HG03442 (cell line): ENCODE measurements at regions not wholly inside any gene's neighbourhood (a gene's known extent, or its start where the extent isn't known, plus 50 kb on each side); places are given as distances from the start of the nearest gene placed in this dataset.

ENCODE experiments used
- ATAC-seq: cut with Tn5 transposase; IDR thresholded peaks from one replicate; pipeline ENCODE4 v1.9.1; 2021; ENCODE audit warnings: mild to moderate bottlenecking, moderate library complexity; ENCODE audit not compliant: unreplicated experiment

DNA sequence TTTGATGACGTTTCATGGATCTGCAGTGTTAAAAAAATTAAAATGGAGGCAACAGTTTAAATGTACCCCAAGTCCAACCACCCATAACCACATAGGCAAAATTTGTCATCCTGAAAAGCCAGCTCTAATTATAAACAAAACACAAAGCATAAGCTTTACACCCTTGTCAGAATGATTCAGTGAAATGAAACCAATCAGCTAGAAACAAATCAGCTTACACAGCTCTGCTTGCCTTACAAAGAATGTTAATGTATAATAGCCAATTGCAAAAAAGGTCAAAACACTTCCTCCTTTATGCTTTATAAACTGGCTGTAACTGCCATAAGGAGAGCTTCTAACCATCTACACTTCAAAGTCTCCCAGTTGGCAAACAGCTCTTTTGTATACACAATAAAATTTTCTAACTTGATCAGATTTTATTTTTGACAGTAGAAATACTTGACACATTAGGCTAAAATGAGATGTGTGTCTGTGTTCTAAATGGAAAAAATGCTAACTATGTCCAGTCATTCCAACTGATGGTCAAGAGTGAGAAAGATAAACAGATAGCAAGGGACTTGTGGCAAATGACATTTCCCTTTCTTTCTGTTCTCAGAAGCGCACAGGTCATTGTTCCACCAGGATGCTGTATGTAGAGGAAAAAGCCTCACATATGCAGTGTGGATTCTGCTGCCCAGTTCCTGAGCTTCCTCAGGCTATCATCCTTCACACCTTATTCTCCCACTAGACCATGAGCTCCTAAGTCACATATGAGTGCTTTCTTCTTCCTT is 344.3 kb upstream of the ID4 start:
- ATAC-seq, result no peak

DNA sequence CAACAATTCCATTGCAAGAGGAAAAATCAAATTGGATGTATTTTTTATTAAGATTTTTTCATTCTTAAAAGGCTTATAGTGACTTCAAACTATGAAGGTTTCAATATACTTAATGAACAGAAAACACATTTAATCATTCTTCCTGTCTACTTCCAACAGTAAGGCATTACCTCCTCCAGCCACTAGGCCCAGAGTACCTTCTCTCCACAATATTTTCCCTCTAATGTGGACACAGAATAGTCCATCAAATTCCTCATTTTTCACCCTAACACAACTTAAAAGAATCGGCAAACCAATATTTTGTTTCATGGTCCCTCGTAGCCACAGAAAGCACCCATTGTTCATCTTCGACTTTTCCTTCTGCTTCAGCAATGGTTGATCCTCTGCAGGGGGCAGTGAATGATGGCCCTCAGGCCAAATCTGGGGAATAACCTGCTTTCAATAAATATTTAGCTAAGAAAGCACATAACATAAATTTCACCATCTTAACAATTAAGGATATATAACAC is 335.4 kb upstream of the ID4 start:
- ATAC-seq, result no peak

DNA sequence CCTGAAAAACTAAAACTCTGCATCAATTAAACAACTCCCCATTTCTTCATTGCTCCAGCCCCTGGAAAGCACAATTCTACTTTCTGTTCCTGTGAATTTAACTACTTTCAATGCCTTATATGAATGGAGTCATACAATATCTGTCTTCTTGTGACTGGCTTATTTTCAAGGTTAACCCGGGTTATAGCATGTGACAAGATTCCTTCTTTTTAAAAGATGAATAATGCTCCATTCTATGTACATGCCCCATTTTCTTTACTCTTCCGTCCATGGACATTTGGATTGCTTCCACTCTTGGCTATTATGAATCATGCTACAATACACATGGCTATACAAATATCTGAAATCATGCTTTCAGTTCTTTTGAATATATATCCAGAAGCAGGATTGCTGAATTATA is 334.9 kb upstream of the ID4 start:
- ATAC-seq, result no peak

DNA sequence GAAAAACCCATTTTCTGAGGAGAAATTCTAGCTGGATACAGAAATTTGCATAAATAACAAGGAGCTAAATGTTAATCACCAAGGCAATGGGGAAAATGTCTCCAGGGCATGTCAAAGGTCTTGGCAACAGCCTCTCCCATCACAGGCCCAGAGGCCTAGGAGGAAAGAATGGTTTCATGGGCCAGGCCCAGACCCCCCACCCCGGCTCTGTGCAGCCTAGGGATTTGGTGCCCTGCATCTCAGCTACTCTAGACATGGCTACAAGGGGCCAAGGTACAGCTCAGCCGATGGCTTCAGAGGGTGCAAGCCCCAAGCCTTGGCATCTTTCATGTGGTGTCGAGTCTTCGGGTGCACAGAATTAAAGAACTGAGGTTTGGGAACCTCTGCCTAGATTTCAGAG is 321.2 kb upstream of the ID4 start:
- no peak for ATAC-seq

DNA sequence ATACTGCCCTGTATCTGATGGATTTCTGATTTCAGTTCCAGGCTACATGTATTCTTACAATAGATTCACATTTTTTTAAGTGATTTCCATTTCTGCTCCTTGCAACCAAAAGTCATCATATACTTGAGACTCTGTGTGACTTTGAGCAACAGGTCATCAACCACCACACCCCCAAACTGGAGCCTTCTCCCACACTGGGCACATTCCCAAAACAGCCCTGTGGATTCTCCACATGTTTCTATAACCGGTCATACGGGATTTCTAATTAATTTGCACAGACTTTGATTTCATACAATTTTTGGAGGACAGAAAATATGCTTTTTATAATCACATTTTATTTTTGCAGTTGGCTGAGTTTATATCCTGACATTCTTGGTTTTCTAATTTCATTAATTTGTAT is 317.2 kb upstream of the ID4 start:
- no peak for ATAC-seq

DNA sequence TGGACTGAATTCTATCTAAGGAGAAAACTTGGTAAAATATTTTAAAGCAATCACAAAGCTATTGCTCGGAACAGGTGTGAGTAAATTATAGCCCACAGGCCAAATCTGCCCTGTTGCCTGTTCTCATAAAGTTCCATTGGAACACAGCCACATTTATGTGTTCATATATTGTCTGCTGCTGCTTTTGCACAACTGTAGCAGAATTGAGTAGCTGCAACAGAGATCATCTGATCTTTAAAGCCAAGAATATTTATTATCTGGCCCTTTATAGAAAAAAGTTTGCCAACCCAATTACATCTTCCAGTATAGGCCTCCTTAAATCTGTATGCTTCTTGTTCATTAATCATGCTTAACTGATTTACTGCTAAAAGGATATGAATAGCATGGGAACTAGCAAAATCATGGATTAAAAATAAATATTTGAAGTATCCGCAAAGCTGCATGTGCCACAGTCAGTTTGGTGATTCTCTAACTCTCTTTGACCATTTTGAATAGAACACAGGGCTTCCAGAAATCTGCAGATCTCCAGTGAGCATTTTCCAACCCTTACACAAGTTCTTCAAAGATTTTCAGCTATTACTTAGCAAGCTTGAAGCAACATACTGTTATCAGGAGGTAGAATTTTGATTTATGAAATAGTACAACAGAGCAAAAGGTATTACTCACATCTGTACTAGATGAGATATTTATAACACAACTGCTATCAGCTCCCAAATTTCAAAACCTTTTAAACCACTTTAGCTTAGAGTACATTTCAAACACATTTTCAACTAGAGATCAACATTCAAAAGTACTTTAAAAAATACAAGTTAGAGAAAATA is 312.6 kb upstream of the ID4 start:
- no peak for ATAC-seq

DNA sequence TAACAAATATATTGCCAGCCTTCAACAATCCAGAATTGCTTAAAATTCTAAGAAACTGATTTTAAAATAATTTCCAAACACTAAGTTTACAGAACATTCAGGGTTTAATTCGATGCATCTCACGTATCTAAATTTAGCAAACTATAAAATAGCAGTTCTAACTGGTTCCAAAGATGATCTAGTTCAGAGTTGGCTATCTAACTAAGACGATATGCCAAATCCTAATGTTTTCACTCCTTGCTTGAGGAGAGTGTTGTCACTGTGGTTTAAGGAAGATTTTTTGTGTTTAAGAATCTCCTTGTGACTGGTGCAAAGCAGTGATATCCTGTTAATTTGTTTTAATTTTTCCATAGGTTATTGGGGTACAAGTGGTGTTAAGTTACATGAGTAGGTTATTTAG is 311.5 kb upstream of the ID4 start:
- ATAC-seq, result no peak

DNA sequence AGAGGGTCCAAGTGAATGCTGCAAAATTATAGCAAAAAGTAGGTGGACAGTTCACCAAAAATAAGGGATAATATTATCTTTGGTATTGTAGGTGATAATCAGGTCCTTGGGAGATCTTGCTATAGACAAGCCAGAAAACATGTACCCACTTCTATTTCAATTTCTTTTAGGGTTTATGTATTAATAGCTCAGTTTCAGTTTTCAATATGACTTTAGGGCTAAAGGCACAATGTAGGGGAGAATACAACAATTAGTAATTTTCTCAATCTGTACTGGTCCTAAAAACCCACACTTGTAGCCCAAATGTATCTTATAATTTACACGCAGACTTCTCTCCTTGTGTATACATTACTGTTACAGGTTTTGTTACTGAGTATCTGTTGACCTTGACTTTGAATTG is 307.0 kb upstream of the ID4 start:
- ATAC-seq, result no peak

DNA sequence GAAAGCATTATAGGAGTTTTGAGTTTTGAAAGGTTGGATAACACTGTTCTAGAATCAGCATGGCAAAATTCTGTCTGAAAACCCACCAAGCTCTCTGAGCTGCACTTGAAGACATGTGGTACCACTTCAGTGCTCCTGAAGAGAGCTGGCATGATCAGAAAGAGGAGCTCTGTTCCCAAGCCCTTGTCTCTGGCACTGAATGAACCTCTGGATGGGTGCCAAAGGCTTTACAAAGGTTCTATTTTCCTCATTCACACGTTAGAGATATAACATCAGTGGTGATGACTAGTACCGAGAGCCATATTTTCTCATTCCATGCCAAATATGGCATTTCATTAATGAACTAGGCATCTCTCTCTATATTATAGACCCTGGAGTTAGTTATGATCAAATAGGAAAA is 301.8 kb upstream of the ID4 start:
- no peak for ATAC-seq

DNA sequence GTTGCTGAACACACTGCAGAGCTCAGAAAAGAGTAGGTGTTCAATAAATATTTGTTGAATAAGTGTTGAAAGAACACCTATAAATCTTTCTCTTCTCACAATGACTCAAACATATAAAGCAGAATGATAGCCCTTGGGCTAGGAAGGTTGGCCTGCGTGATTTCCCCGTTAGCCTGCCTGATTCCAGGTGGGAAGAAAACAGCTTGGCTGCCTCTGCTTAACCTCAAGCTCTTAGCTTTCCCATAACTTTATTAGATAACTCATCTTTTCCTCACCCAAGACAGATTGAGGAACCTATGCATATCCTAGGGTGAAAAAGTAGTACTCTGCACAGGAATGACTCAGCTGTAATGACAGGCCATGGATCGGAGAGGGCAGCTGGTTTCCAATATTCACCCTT is 300.3 kb upstream of the ID4 start:
- no peak for ATAC-seq

DNA sequence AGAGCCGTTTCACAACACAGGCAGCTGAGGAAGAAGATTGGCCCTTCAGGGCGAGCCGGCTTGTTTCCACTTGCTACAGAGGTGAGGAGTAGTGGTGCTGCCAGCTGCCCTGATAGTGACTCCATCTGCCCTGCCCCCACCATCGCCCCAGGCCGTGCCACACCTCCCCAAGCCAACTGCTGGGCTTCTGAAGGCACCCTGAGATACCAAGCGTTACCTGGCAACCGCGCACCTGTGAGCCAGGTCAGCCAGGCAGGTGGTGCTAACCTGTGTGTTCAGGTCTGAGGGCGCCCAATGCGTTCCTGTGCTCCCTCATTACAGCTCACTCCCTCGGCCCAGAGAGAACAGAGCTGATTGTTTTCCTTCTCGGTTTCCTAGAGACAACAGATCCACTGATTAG is 299.1 kb upstream of the ID4 start:
- ATAC-seq, result no peak

DNA sequence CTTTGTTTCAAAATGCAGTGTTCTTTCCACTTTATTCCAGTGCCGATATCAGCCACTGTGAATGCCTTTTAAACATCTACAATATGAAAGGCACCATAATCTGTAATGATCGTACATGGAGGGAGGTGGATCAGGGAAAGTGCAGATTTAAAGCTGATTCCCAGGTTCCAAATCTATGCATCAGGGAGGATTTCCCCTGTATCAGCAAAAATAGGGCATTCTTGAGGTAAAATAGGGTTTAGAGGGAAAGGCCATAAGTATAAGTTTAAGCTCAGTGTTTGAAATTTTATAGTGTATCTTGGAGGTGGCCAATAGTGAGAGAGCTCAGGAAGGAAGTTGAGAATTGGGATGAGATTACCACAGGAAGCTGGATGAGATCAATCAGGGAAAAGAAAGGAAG is 289.7 kb upstream of the ID4 start:
- no peak for ATAC-seq

DNA sequence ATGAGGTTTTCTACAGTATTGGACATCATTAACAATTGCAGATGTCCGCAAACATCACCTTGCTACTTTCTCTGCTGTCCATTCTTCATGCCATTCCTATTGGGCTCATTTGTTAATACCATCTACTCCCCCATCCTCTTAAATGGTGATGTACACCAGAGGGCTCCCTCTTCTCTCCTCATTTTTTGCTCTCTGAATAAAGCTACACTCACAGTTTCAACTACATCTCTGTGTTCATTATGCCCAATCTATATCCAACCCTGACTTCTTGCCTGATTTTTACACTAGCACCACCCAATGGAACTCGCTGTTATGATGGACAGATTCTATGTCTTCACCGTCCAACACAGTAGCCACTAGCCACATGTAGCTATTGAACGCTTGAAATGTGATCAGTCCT is 288.1 kb upstream of the ID4 start:
- ATAC-seq, result no peak

DNA sequence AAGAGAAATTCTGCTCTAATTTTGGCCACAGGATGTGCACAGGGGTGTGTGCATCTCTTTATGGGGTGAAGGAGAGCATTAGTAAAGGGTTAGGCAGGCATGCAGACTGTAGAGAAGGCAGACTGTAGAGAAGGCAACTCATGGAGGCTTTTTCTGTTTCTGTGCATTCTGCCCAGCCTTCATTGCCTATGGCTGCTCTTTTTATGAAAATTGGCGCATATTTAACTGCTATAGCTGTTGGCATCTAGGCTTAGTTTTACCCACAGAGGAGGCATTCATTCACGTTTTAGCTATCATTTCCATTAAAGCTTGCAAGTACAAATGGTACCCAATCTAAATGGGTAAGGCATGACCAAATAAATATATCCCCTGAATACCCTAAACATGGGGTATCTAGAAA is 286.8 kb upstream of the ID4 start:
- ATAC-seq, result no peak

DNA sequence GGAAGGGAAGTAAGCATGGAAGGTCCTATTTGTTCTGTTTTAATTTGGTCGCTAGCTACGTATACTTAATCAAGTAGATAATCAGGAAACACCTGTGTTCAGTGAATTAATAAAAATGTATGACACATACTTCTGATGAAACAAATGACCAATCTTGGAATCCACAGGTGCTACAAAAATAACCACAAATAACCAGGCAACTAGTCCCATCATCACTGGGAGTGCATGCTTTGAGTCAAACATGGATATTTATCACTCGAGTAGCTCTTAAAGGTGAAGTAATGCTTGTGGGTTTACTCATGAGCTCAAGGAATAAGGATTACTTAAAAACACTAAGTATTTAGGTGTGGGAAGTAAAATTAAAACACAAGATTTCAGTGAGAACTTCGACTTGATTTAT is 285.6 kb upstream of the ID4 start:
- no peak for ATAC-seq

DNA sequence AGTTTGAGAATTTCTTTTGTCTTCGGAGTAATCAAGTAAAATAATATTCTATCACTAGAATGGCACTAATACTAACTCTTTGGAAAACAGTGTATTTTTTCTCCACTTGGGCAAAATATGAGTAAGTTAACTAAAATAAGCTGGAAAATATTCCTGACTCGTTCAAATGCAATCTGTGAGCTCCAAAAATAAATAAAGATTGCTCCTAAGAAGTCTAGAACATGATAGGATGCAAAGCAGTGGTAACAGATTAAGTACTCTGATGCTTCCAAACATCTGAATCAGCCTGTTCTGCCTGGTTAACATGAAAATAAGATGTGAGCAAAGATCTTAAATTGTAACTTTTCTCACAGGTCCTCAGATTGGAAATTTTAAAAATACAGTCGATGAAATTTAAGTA is 285.1 kb upstream of the ID4 start:
- ATAC-seq, result no peak

DNA sequence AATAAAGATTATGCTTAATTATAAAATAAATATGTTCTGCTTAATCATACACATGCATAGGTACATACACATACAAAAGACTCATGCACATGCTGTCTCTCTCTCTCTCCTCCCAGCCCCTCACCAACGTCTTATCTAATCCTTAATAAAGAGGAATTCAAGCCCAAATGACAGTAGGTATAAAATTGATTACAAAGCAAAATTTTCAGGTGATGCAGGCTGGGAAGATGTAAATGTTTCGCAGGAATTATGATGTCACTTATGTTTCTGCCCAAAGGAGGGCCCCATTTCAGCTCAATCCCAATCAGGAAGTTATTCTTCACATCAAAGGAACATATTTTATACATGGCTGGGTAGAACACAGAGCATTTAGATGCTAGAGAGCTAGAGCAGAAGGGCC is 284.6 kb upstream of the ID4 start:
- no peak for ATAC-seq

DNA sequence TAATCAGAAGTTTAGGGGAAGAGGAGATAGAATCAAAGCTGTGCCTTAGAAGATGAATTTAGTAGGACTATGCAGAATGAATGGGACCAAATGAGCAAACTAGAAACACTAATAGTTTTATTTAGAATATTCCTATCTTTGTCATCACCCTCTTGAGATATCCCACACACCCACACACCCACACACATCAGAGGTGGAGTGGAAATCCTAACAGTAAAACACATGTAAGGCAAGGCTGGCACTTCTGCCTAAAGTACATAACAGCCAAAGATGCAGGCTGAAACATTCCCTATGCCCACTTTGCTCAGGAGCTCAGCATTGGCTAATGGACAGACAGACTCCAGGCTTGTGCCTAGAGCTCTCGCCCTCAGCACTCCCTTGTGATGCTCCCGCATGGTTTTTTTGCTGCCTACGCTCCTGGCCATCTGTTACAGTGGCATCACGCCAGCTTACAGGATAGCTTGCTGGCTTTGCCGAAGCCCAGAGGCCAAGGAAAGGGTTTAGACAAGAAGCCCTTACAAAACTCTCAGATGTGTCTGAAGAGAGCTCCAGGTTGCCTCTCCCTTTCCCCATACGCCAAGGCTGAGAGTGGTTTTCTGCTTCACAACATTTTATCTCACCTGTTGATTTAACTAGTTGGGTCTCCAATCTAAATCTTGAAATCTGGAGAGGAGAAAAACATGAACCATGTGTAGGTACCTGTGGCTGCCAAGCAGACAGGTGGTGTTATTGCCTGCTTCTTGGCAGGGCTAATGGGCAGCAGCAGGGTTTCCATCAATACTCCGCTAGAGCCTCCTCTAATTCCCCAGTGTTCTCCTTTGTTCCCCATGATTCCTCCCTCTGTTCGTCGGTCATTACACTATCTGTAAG is 282.6 kb upstream of the ID4 start:
- no peak for ATAC-seq

DNA sequence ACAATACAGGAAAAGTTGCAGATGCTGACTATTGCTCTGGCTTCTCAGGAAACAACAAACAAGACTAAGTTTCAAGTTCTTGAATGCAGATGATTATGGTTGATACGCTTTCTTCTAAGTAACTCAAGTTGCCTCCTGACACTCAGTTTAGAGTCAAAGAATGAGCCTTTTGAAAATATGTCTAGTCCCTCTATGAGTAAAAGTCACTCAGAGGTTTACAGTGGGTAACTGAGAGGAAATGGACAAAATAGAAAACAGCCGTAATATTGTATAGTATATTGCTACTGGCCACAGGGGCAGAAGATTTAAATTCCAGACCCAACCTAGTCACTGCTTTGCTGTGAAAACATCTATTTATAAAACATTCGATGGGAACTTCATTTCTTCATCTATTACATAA is 280.0 kb upstream of the ID4 start:
- no peak for ATAC-seq

DNA sequence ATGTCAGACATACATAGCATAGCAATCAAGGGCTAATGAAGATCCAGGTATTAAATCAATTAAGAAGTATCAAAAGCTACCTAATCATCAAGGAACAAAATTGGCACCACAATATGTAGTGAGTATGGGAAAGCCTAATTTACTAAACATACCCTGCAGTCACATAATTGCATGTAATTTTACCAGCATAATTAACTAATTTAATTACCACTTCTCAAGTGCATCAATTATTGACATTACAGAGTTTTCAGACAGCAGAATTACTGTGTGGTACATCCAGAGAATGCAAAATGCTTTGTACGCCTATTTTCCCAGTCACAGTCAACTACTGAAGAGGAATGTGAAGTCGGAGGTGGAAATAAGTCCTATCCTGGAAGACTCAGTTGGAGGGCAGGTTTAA is 279.0 kb upstream of the ID4 start:
- ATAC-seq, result no peak

DNA sequence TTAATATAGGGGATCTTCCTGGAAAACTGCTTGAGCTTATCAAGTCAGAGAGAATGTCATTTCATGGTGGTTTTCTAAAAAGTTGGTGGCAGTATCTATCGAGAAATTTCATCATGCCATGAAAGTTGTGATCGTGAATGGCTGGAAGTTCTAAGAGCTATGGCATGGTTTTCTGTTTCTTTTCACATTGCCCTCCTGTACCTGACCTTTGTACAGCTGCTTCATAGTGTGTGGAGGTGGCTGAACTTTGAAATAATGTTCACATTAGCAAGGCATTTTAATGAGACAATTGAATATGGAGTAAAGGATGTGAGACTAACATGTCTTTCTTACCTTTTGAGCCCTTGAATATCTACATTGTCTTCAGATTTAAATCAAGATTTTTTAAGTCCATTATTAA is 278.2 kb upstream of the ID4 start:
- ATAC-seq, result no peak
